ENCODE measurements at regions not wholly inside any gene's neighbourhood (a gene's known extent, or its start where the extent isn't known, plus 50 kb on each side); places are given as distances from the start of the nearest gene placed in this dataset.

DNA sequence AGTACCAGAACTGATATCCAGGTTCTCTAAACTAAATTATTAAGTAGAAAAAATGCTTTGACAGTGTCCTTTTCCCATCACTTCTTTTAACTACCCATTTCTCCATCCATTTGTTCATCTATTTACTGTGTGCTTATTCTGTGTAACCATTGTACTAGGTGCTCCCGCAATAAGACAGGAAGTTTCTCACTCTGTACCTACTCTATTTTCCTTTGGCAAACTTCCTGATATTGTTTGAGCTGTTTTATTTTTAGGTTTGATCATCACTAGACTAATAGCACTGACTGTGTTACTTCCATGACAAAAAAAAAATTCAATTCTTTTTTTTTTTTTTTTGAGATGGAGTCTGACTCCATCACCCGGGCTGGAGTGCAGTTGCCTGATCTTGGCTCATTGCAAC is 102.5 kb upstream of the CASK start:
- WGBS, 2 donors = 78 to 86% methylated on average over 2 of the region's 2 CpGs
- TF ChIP-seq EP300 (IDR thresholded peaks at IDR 0.05) (no peak), POLR2A (IDR thresholded peaks at IDR 0.05) (no peak)
- TF ChIP-seq, protein P1, sequence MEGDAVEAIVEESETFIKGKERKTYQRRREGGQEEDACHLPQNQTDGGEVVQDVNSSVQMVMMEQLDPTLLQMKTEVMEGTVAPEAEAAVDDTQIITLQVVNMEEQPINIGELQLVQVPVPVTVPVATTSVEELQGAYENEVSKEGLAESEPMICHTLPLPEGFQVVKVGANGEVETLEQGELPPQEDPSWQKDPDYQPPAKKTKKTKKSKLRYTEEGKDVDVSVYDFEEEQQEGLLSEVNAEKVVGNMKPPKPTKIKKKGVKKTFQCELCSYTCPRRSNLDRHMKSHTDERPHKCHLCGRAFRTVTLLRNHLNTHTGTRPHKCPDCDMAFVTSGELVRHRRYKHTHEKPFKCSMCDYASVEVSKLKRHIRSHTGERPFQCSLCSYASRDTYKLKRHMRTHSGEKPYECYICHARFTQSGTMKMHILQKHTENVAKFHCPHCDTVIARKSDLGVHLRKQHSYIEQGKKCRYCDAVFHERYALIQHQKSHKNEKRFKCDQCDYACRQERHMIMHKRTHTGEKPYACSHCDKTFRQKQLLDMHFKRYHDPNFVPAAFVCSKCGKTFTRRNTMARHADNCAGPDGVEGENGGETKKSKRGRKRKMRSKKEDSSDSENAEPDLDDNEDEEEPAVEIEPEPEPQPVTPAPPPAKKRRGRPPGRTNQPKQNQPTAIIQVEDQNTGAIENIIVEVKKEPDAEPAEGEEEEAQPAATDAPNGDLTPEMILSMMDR (IDR thresholded peaks at IDR 0.05) = no peak
- no peaks in the 10 kb centered on the region for H3K4me1 ChIP-seq

DNA sequence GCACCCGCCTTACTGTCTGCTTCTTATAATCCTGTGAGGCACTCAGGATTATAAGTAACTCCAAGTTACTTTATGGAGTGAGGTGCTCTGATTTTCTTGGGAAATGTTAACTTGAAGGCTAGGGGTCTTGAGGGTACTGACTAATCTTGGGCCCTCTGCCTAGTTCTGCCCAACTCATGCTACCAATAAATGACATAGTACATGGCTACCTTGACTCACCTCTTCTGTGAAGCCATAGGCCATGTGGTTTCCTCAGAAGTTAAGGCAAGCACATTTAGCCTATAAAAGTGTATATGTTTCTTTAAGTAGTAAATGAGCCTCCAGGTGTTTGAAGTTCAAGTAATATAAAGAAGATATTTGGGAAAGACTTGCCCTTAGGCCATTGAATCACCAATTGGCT is 99.8 kb upstream of the CASK start:
- TF ChIP-seq EP300 (IDR thresholded peaks at IDR 0.05) = no peak
- no peak for TF ChIP-seq POLR2A (IDR thresholded peaks at IDR 0.05)
- TF ChIP-seq, protein P1 (IDR thresholded peaks at IDR 0.05) = no peak
- no peaks in the 10 kb centered on the region for H3K27me3 ChIP-seq
- no peak overlapping the region for H3K27ac ChIP-seq
- no peaks in the 10 kb centered on the region for H3K9me3 ChIP-seq
- no peaks in the 10 kb centered on the region for H3K36me3 ChIP-seq
- no peak overlapping the region for H3K4me3 ChIP-seq
- 89 to 100% methylated on average over 1 of the region's 1 CpG for WGBS, 2 donors
- no peaks in the 10 kb centered on the region for H3K4me1 ChIP-seq
- no peak for DNase-seq (ENCODE audit: low spot score in 2 of 2)

More for the DNA sequence above, 102.5 kb upstream of the CASK start:
- no peaks in the 10 kb centered on the region for H3K27me3 ChIP-seq
- no peak overlapping the region for H3K27ac ChIP-seq
- no peak for DNase-seq (ENCODE audit: low spot score in 2 of 2)
- no peaks in the 10 kb centered on the region for H3K36me3 ChIP-seq
- no peak overlapping the region for H3K4me3 ChIP-seq
- no peaks in the 10 kb centered on the region for H3K9me3 ChIP-seq

DNA sequence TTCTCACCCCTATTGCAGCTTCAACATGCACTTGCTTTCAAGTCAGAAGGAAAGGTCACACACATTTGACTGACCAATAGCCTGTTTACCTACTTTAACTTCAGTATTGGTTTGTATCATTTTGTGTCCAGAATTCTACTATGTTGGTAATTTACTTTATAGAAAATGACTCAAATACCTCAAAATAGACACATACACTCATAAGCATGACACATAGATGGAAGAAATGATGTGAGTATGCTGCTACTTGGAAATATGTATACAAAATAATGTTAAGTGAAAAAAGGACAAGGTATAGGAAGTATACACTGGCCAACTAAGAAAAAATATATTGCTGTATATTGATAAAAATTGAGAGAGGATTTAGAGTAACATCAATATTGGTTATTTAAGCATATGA is 98.8 kb upstream of the CASK start:
- no peak overlapping the region for H3K27ac ChIP-seq
- no peak for DNase-seq (ENCODE audit: low spot score in 2 of 2)
- no peaks in the 10 kb centered on the region for H3K4me1 ChIP-seq
- H3K9me3 ChIP-seq = no peaks in the 10 kb centered on the region
- TF ChIP-seq POLR2A (IDR thresholded peaks at IDR 0.05) (no peak), EP300 (IDR thresholded peaks at IDR 0.05) (no peak)
- TF ChIP-seq, protein P1 (IDR thresholded peaks at IDR 0.05) = no peak
- H3K27me3 ChIP-seq = no peaks in the 10 kb centered on the region
- no peaks in the 10 kb centered on the region for H3K36me3 ChIP-seq
- H3K4me3 ChIP-seq = no peak overlapping the region

DNA sequence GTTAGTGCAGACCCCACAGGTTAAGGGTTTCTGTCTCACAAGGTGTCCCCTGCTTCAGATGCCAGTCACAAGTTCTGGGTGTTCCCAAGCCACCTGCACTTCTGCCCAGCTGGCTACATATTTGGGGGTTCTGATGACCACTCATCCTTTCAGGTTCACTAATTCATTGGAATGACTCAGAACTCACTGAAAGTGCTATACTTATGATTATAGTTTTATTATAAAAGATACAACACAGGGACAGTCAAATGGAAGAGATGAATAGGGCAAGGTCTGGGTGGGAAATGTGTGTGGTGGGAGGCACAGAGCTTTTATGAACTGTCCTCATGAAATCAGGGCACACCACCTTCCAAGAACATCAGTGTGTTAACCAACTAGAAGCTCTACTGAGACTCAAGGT is 97.7 kb upstream of the CASK start:
- H3K4me3 ChIP-seq = no peak overlapping the region
- H3K27ac ChIP-seq = no peak overlapping the region
- H3K27me3 ChIP-seq = no peaks in the 10 kb centered on the region
- no peaks in the 10 kb centered on the region for H3K36me3 ChIP-seq
- no peaks in the 10 kb centered on the region for H3K9me3 ChIP-seq
- H3K4me1 ChIP-seq = no peaks in the 10 kb centered on the region
- no peak for DNase-seq (ENCODE audit: low spot score in 2 of 2)
- TF ChIP-seq EP300 (IDR thresholded peaks at IDR 0.05) = no peak
- TF ChIP-seq POLR2A (IDR thresholded peaks at IDR 0.05) = no peak
- TF ChIP-seq, protein P1 (IDR thresholded peaks at IDR 0.05) = no peak

DNA sequence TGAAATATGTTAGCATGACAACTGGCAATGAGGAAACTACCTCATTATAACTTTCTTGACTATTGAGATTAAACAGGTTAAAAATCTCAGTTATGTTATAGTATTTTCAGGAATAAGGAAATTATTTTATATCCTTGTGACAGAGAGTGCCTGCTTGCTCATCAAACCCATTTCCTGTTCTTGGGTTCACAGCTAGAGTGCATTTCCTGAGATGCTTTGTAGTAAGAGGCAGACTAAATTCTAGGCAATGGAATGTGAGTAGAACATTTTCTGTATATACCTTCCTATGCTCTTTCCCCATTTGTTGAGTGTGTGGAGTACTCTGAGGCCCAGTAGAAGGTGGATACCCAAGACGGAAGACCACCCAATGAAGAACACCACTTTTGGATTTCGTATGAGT is 96.9 kb upstream of the CASK start:
- Histone ChIP-seq H3K27me3 (no peaks in the 10 kb centered on the region), H3K36me3 (no peaks in the 10 kb centered on the region), H3K9me3 (no peaks in the 10 kb centered on the region), H3K4me1 (no peaks in the 10 kb centered on the region), H3K4me3 (no peak overlapping the region), H3K27ac (no peak overlapping the region)
- WGBS, 2 donors = 89 to 95% methylated on average over 2 of the region's 2 CpGs
- no peak for DNase-seq (ENCODE audit: low spot score in 2 of 2)
- TF ChIP-seq, protein P1 (IDR thresholded peaks at IDR 0.05) = no peak
- TF ChIP-seq EP300 (IDR thresholded peaks at IDR 0.05) (no peak), POLR2A (IDR thresholded peaks at IDR 0.05) (no peak)

Data from tibial nerve (tissue), 4 donors.